ENCODE measurements at regions not wholly inside any gene's neighbourhood (a gene's known extent, or its start where the extent isn't known, plus 50 kb on each side); places are given as distances from the start of the nearest gene placed in this dataset.
"Not testable (repeated sequence)": the region's sequence is repeated elsewhere in the genome, so short reads cannot be mapped to it uniquely, and the experiment has no call there.

GRCh38 chr6:93183531-93183972 is 235.8 kb downstream of the EPHA7 start:
- DNase-seq, result no peak

- no peak for DNase-seq
Observed at GRCh38 chr6:93182938-93183479, 236.3 kb downstream of the EPHA7 start.

- no peak for DNase-seq
Observed at GRCh38 chr6:93177918-93178317, 241.4 kb downstream of the EPHA7 start.

- DNase-seq, result no peak
Observed at GRCh38 chr6:93177438-93177837, 241.9 kb downstream of the EPHA7 start.

GRCh38 chr6:93176070-93176469 is 243.3 kb downstream of the EPHA7 start:
- DNase-seq, result no peak

GRCh38 chr6:93173573-93173972 is 245.8 kb downstream of the EPHA7 start:
- not testable (repeated sequence) for DNase-seq

GRCh38 chr6:93165850-93166430 is 253.4 kb downstream of the EPHA7 start:
- no peak for DNase-seq

GRCh38 chr6:93164781-93165180 is 254.6 kb downstream of the EPHA7 start:
- DNase-seq, result no peak

GRCh38 chr6:93163146-93163545 is 256.2 kb downstream of the EPHA7 start:
- DNase-seq, result no peak

- DNase-seq, result no peak
Observed at GRCh38 chr6:93139408-93140081, 279.8 kb downstream of the EPHA7 start.

GRCh38 chr6:93136111-93136510 is 283.2 kb downstream of the EPHA7 start:
- DNase-seq, result no peak

GRCh38 chr6:93124006-93124632 is 295.2 kb downstream of the EPHA7 start:
- no peak for DNase-seq

- no peak for DNase-seq
Observed at GRCh38 chr6:93123585-93123984, 295.8 kb downstream of the EPHA7 start.

GRCh38 chr6:93120154-93120742 is 299.1 kb downstream of the EPHA7 start:
- no peak for DNase-seq

- DNase-seq, result no peak
Observed at GRCh38 chr6:93105907-93106306, 313.5 kb downstream of the EPHA7 start.

- DNase-seq, result no peak
Observed at GRCh38 chr6:93105017-93105416, 314.3 kb downstream of the EPHA7 start.

- no peak for DNase-seq
Observed at GRCh38 chr6:93104195-93104817, 315.1 kb downstream of the EPHA7 start.

- peak; percentile 7 for DNase-seq
Observed at GRCh38 chr6:93088621-93089501, 330.5 kb downstream of the EPHA7 start.

- DNase-seq, result no peak
Observed at GRCh38 chr6:93087606-93088005, 331.8 kb downstream of the EPHA7 start.

- DNase-seq, result no peak
Observed at GRCh38 chr6:93086351-93086750, 333.0 kb downstream of the EPHA7 start.

GRCh38 chr6:93083337-93084230 is 335.8 kb downstream of the EPHA7 start:
- DNase-seq, result no peak
